Spleen (tissue), 7 donors: ENCODE measurements at regions not wholly inside any gene's neighbourhood (a gene's known extent, or its start where the extent isn't known, plus 50 kb on each side); places are given as distances from the start of the nearest gene placed in this dataset.

Experiments
- POLR2A ChIP-seq, 3 donors: fragments of 450-650 bp; IDR thresholded peaks; one replicate each; pipeline ENCODE4 v1.5.1; 2017; ENCODE audit warnings: antibody characterized with exemption in 3 of 3, mild to moderate bottlenecking in 1 of 3
- POLR2AphosphoS5 ChIP-seq, 3 donors: sonication (generic); formaldehyde crosslinking; IDR thresholded peaks; one replicate each; pipeline ENCODE4 v1.5.1; 2017; ENCODE audit warnings: antibody characterized with exemption in 3 of 3
- TF ChIP-seq, protein P1 (sequence below), 11 experiments: fragments of 200-600 bp in 7 of 11; fragments of 450-650 bp in 4 of 11; sonication (generic) in 4 of 11; IDR thresholded peaks in 8 of 11; conservative IDR thresholded peaks in 3 of 11; 1 replicate in 7 of 11; 2 replicates in 4 of 11; pipeline versions ENCODE4 v1.4.0 to v1.8.0; 2016 to 2021; ENCODE audit warnings: antibody characterized with exemption in 11 of 11, inconsistent platforms in 4 of 11, mild to moderate bottlenecking in 1 of 11
- donor health status: DM: no; HTN: no; CAD: no; lungs with moderate emphysema.
- donor health status: DM: no; HTN: no; CAD: no.
- donor health status: DM: no; HTN: no; CAD: no.

DNA sequence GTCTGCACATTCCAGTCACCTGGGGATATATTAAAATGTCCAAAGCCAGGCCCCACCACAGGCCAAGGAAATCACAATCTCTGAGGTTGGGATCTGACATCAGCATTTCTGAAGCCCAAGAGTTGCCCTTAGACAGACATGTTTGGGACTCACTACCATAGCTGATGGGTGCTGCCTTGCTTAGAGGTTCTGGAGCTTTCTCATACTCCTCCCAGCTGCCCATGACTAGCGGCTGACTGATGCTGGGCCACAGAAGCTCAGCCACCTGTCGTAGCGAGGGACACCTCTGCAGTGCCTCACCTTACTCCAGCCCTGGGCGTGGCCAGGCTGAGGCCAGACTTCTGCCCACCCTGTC lies 58.8 kb upstream of the XCR1 start:
- TF ChIP-seq, protein P1, sequence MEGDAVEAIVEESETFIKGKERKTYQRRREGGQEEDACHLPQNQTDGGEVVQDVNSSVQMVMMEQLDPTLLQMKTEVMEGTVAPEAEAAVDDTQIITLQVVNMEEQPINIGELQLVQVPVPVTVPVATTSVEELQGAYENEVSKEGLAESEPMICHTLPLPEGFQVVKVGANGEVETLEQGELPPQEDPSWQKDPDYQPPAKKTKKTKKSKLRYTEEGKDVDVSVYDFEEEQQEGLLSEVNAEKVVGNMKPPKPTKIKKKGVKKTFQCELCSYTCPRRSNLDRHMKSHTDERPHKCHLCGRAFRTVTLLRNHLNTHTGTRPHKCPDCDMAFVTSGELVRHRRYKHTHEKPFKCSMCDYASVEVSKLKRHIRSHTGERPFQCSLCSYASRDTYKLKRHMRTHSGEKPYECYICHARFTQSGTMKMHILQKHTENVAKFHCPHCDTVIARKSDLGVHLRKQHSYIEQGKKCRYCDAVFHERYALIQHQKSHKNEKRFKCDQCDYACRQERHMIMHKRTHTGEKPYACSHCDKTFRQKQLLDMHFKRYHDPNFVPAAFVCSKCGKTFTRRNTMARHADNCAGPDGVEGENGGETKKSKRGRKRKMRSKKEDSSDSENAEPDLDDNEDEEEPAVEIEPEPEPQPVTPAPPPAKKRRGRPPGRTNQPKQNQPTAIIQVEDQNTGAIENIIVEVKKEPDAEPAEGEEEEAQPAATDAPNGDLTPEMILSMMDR (IDR thresholded peaks at IDR 0.05 in 8 of 11, conservative IDR thresholded peaks at IDR 0.05 in 3 of 11): no peak
- TF ChIP-seq POLR2A (IDR thresholded peaks at IDR 0.05): no peak
- no peak for TF ChIP-seq POLR2AphosphoS5 (IDR thresholded peaks at IDR 0.05)
